Stimulated activated naive CD8-positive, alpha-beta T cell treated with anti-CD3 and anti-CD28 coated beads, Interleukin-15, amount 100 ng/mL, for 72 hours (primary cell): ENCODE measurements at regions not wholly inside any gene's neighbourhood (a gene's known extent, or its start where the extent isn't known, plus 50 kb on each side); places are given as distances from the start of the nearest gene placed in this dataset.
"Not testable (repeated sequence)": the region's sequence is repeated elsewhere in the genome, so short reads cannot be mapped to it uniquely, and the experiment has no call there.

Experiments used
- ATAC-seq: fragments of 150-1000 bp; cut with Tn5 transposase; 2 replicates; pipeline ENCODE4 v1.10.0; 2021; ENCODE audit warnings: mild to moderate bottlenecking, moderate library complexity
- DNase-seq, 2 donors: peaks; one replicate each; pipeline ENCODE4 v3.0.0; 2021 to 2022
- H3K27ac Mint-ChIP-seq, 2 donors: one replicate each; pipeline ENCODE4 v1.8.0; 2022; ENCODE audit warnings: mild to moderate bottlenecking in 2 of 2, mixed read lengths in 2 of 2, moderate library complexity in 2 of 2
- H3K27me3 Mint-ChIP-seq: one replicate; pipeline ENCODE4 v1.8.0; 2022; ENCODE audit warnings: mixed read lengths
- H3K4me1 Mint-ChIP-seq: one replicate; pipeline ENCODE4 v1.8.0; 2022; ENCODE audit warnings: mild to moderate bottlenecking, mixed read lengths
- H3K4me3 Mint-ChIP-seq, 2 donors: one replicate each; pipeline ENCODE4 v1.8.0; 2022; ENCODE audit warnings: mild to moderate bottlenecking in 2 of 2, mixed read lengths in 2 of 2, moderate library complexity in 1 of 2
- H3K9me3 Mint-ChIP-seq, 2 donors: one replicate each; pipeline ENCODE4 v1.8.0; 2022; ENCODE audit warnings: mixed read lengths in 2 of 2

GRCh38 chr12:65660836-65661235, 163.4 kb upstream of the HMGA2 start:
- DNase-seq (no peak), ATAC-seq (no peak)
- H3K9me3 Mint-ChIP-seq = peaks cover 11 to 27% of the 10 kb centered on the region in 2 donors
- H3K4me1 Mint-ChIP-seq = peaks cover 27% of the 10 kb centered on the region
- H3K4me3 Mint-ChIP-seq = no peak overlapping the region
- peaks cover 42% of the 10 kb centered on the region for H3K27me3 Mint-ChIP-seq
- H3K27ac Mint-ChIP-seq = no peak overlapping the region

- no peak for DNase-seq
- Mint-ChIP-seq H3K27me3 (peaks cover 41% of the 10 kb centered on the region), H3K27ac (no peak overlapping the region), H3K4me3 (no peak overlapping the region), H3K9me3 (peaks cover 11 to 27% of the 10 kb centered on the region in 2 donors), H3K4me1 (peaks cover 22% of the 10 kb centered on the region)
- ATAC-seq = no peak
These were observed 161.7 kb upstream of the HMGA2 start for GRCh38 chr12:65662590-65662989.

- no peak overlapping the region for H3K4me3 Mint-ChIP-seq
- peaks cover 22% of the 10 kb centered on the region for H3K4me1 Mint-ChIP-seq
- no peak overlapping the region for H3K27ac Mint-ChIP-seq
- peaks cover 11 to 27% of the 10 kb centered on the region in 2 donors for H3K9me3 Mint-ChIP-seq
- peaks cover 36% of the 10 kb centered on the region for H3K27me3 Mint-ChIP-seq
- DNase-seq (no peak), ATAC-seq (no peak)
These were observed 161.2 kb upstream of the HMGA2 start for GRCh38 chr12:65663097-65663496.

DNA sequence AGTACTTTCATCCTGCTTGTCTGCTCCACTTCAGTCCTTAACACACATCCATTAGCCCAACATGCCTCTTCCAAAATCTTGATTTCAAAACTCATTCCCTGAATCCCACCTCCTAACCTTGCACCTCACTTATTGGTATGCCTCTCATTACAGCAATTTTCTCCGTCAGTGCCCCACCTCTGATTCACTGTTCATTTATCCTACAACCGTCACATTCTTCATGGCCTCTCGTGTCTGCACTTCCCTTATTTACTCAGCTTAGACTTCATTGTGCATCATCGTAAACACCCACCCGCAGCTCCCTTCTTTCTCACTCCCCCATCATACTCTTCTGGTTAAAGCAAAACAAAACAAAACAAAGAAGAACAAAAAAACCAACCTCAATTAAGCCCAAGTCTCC, 160.6 kb upstream of the HMGA2 start:
- ATAC-seq (no peak), DNase-seq (no peak)
- Mint-ChIP-seq H3K9me3 (peaks cover 11 to 27% of the 10 kb centered on the region in 2 donors), H3K27ac (no peak overlapping the region), H3K27me3 (peaks cover 36% of the 10 kb centered on the region), H3K4me3 (no peak overlapping the region), H3K4me1 (peaks cover 22% of the 10 kb centered on the region)

DNA sequence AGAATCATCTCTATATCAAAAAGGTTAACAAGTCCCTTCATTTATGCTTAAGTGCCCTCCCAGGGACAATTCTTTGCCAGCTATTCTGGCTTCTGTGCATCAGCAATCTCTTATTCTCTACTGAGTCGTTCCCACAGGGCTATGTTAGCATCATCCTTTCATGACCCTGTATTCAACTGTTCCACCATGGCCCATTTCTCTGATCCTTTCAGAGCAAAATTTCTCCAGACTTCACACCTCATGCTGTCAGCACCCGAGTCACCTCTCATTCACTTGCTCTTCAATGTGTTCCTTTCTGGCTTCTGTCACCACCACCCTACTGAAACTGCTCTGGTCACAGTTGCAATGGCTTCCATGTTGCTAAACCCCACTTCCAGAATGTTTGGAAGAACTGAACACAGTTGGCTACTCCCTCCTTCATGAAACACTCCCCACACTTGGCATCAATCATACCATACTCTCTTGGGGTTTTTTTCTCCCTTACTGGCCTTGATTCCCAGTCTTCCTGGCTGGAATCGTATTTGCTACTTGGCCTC, 159.5 kb upstream of the HMGA2 start:
- no peak for ATAC-seq
- Mint-ChIP-seq H3K4me3 (no peak overlapping the region), H3K9me3 (peaks cover 11 to 19% of the 10 kb centered on the region in 2 donors), H3K4me1 (peaks cover 30% of the 10 kb centered on the region), H3K27ac (peak overlapping the region in 1 of 2 donors; percentile 7), H3K27me3 (peaks cover 36% of the 10 kb centered on the region)
- DNase-seq = no peak

- peaks cover 30% of the 10 kb centered on the region for H3K27me3 Mint-ChIP-seq
- H3K4me3 Mint-ChIP-seq = no peak overlapping the region
- peak overlapping the region; percentile 92 to 96 for H3K27ac Mint-ChIP-seq
- DNase-seq (peak in 1 of 2 donors; percentile 24), ATAC-seq (peak; percentile 76)
- H3K4me1 Mint-ChIP-seq = peaks cover 34% of the 10 kb centered on the region
- H3K9me3 Mint-ChIP-seq = peaks cover 11 to 19% of the 10 kb centered on the region in 2 donors
These were observed 158.5 kb upstream of the HMGA2 start for GRCh38 chr12:65665817-65666216.

DNA sequence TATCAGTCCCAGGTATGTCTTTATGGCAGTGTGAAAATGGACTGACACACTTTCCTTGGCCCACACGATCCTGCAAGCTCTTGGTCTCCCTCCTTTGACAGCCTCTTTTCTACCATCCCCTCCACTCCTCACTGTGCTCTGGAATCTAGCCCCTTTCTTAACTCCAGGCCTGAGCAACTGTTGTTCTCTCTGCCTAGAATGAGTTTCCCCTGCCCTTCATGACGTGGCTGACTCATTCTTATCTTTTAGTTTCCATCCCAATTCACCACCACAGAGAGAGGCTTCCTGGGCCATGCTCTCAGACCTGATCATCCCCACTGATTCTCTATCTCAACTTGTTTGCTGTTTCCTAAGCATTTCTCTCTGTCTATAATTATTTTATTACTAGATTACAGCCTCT, 157.4 kb upstream of the HMGA2 start:
- peak overlapping the region; percentile 51 to 53 for H3K4me3 Mint-ChIP-seq
- ATAC-seq = peak; percentile 91
- peaks cover 38% of the 10 kb centered on the region for H3K4me1 Mint-ChIP-seq
- peaks cover 36% of the 10 kb centered on the region for H3K27me3 Mint-ChIP-seq
- H3K9me3 Mint-ChIP-seq = peaks cover 11 to 19% of the 10 kb centered on the region in 2 donors
- peak; percentile 38 to 65 for DNase-seq
- H3K27ac Mint-ChIP-seq = peak overlapping the region; percentile 84 to 96

DNA sequence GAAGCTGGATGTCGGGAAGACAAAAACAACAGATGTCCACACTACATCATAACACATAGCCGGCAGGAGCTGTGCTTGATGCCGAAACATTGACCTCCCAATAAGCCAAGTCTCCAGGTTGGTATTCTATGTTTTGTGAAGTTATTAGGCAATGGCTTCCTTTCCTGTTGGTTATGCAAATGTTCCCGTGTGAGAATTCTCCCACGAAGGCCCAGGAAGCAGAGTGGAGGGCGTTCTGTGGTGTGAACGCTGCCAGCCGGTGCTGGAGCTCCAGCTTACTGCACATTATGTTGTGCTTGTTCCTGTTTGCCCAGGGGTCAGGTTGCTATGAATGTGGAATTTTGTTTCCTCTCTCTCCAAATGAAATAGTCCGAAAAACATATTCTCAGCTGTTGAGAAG, 156.4 kb upstream of the HMGA2 start:
- Mint-ChIP-seq H3K9me3 (peaks cover 11 to 19% of the 10 kb centered on the region in 2 donors), H3K27ac (no peak overlapping the region), H3K27me3 (peaks cover 44% of the 10 kb centered on the region), H3K4me3 (no peak overlapping the region), H3K4me1 (peaks cover 38% of the 10 kb centered on the region)
- DNase-seq = no peak
- no peak for ATAC-seq

DNA sequence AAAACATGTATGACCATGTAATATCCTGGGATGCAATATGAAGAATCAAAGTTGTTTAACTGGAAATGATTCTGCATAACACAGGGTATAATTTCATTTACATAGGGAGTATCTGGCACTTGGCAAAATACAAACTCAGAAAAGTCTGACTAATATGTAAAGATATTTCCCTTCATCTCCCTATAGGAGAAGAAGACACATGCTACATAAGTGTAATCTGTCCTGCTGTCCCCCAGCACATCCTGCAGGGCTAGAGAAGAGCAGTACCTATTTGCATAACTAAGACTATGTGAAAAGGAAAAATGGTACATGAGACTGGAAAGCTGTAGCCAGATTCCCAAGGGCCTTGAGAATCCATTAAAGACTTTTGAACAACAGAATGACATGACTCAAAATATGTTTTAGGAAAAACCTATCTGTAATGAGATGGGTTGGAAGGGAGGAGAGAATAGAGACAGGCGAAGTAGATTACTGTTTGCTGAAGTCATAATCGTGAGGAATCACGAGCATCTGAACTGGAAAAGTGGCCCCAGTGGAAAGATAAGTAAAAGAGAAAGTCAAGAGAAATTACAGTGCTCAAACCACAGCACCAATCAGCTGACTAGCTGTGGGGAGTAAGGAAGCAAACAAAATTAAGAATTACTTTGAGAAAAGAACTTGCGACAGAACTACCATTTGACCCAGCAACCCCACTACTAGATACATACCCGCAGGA, 155.1 kb upstream of the HMGA2 start:
- Mint-ChIP-seq H3K27me3 (peaks cover 35% of the 10 kb centered on the region), H3K4me1 (peaks cover 38% of the 10 kb centered on the region), H3K9me3 (peaks cover 11 to 12% of the 10 kb centered on the region in 2 donors), H3K27ac (no peak overlapping the region), H3K4me3 (no peak overlapping the region)
- DNase-seq = no peak
- ATAC-seq = no peak

GRCh38 chr12:65670775-65671174, 153.5 kb upstream of the HMGA2 start:
- no peak overlapping the region for H3K4me3 Mint-ChIP-seq
- peaks cover 36% of the 10 kb centered on the region for H3K27me3 Mint-ChIP-seq
- no peaks in the 10 kb centered on the region for H3K9me3 Mint-ChIP-seq
- peak; percentile 28 for ATAC-seq
- DNase-seq = no peak
- H3K4me1 Mint-ChIP-seq = peaks cover 38% of the 10 kb centered on the region
- no peak overlapping the region for H3K27ac Mint-ChIP-seq

DNA sequence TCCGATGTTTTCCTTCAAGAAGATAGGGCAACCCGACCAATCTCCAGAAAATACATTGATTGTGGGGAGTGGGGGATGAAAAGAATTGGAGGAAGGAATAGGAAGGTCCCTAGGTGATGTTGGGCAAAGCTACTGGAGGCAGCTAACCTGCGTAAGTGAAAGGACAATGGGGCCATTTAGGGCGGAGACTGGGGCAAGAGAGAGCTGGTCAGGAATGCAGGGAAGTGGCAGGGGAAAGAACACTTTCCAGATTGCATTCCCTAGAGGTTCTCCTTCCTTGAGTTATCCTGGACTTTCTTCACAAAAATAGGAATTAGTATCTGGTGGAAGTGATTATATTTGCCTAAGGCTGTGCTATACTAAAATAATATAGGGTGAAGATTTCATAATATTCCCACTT, 151.8 kb upstream of the HMGA2 start:
- no peaks in the 10 kb centered on the region for H3K9me3 Mint-ChIP-seq
- no peak overlapping the region for H3K27ac Mint-ChIP-seq
- H3K27me3 Mint-ChIP-seq = peaks cover 44% of the 10 kb centered on the region
- DNase-seq (no peak), ATAC-seq (no peak)
- H3K4me3 Mint-ChIP-seq = no peak overlapping the region
- H3K4me1 Mint-ChIP-seq = peaks cover 28% of the 10 kb centered on the region

- Mint-ChIP-seq H3K4me3 (no peak overlapping the region), H3K27ac (no peak overlapping the region), H3K9me3 (peaks cover 0 to 5% of the 10 kb centered on the region in 2 donors), H3K4me1 (peaks cover 20% of the 10 kb centered on the region), H3K27me3 (peaks cover 48% of the 10 kb centered on the region)
- DNase-seq = no peak
- ATAC-seq = no peak
These were observed 151.1 kb upstream of the HMGA2 start for GRCh38 chr12:65673156-65673690.

GRCh38 chr12:65673732-65674131, 150.6 kb upstream of the HMGA2 start:
- no peak overlapping the region for H3K4me3 Mint-ChIP-seq
- H3K27me3 Mint-ChIP-seq = peaks cover 48% of the 10 kb centered on the region
- no peak for ATAC-seq

GRCh38 chr12:65675141-65675621, 149.1 kb upstream of the HMGA2 start:
- Mint-ChIP-seq H3K9me3 (peaks cover 0 to 9% of the 10 kb centered on the region in 2 donors), H3K27ac (no peak overlapping the region), H3K4me1 (peaks cover 8% of the 10 kb centered on the region), H3K27me3 (peaks cover 38% of the 10 kb centered on the region), H3K4me3 (no peak overlapping the region)
- ATAC-seq (no peak), DNase-seq (no peak)

More at GRCh38 chr12:65673732-65674131, 150.6 kb upstream of the HMGA2 start:
- no peak for DNase-seq
- H3K9me3 Mint-ChIP-seq = peaks cover 0 to 9% of the 10 kb centered on the region in 2 donors
- peaks cover 15% of the 10 kb centered on the region for H3K4me1 Mint-ChIP-seq
- H3K27ac Mint-ChIP-seq = no peak overlapping the region

- peaks cover 20% of the 10 kb centered on the region for H3K27me3 Mint-ChIP-seq
- not testable (repeated sequence) for H3K4me3 Mint-ChIP-seq, H3K4me1 Mint-ChIP-seq, H3K27ac Mint-ChIP-seq, DNase-seq, ATAC-seq, H3K9me3 Mint-ChIP-seq
These were observed 146.1 kb upstream of the HMGA2 start for GRCh38 chr12:65678172-65678571.

- H3K27ac Mint-ChIP-seq = no peak overlapping the region
- ATAC-seq (no peak), DNase-seq (no peak)
- peaks cover 5 to 9% of the 10 kb centered on the region in 2 donors for H3K9me3 Mint-ChIP-seq
- peaks cover 25% of the 10 kb centered on the region for H3K27me3 Mint-ChIP-seq
- no peak overlapping the region for H3K4me3 Mint-ChIP-seq
- H3K4me1 Mint-ChIP-seq = no peaks in the 10 kb centered on the region
These were observed 143.1 kb upstream of the HMGA2 start for GRCh38 chr12:65681226-65681625.
